Stimulated activated memory B cell treated with anti-CD40 and anti-IgM and Interleukin-4, amounts not matched to agents 10 μg/mL and 1 μg/mL and 100 μg/mL, for 72 hours (primary cell): ENCODE measurements at regions not wholly inside any gene's neighbourhood (a gene's known extent, or its start where the extent isn't known, plus 50 kb on each side); places are given as distances from the start of the nearest gene placed in this dataset.
"Not testable (repeated sequence)": the region's sequence is repeated elsewhere in the genome, so short reads cannot be mapped to it uniquely, and the experiment has no call there.

Source experiments
- ATAC-seq: fragments of 150-1000 bp; cut with Tn5 transposase; 2 replicates; pipeline ENCODE4 v1.10.0; 2021
- H3K27ac Mint-ChIP-seq: one replicate; pipeline ENCODE4 v1.8.0; 2022; ENCODE audit warnings: mild to moderate bottlenecking, mixed read lengths
- H3K27me3 Mint-ChIP-seq: one replicate; pipeline ENCODE4 v1.8.0; 2022; ENCODE audit warnings: mixed read lengths
- H3K36me3 Mint-ChIP-seq: one replicate; pipeline ENCODE4 v1.8.0; 2022; ENCODE audit warnings: mixed read lengths
- H3K4me1 Mint-ChIP-seq: one replicate; pipeline ENCODE4 v1.8.0; 2022; ENCODE audit warnings: mixed read lengths
- H3K4me3 Mint-ChIP-seq: one replicate; pipeline ENCODE4 v1.8.0; 2022; ENCODE audit warnings: mild to moderate bottlenecking, moderate library complexity, mixed read lengths
- H3K9me3 Mint-ChIP-seq: one replicate; pipeline ENCODE4 v1.8.0; 2022; ENCODE audit warnings: mixed read lengths

DNA sequence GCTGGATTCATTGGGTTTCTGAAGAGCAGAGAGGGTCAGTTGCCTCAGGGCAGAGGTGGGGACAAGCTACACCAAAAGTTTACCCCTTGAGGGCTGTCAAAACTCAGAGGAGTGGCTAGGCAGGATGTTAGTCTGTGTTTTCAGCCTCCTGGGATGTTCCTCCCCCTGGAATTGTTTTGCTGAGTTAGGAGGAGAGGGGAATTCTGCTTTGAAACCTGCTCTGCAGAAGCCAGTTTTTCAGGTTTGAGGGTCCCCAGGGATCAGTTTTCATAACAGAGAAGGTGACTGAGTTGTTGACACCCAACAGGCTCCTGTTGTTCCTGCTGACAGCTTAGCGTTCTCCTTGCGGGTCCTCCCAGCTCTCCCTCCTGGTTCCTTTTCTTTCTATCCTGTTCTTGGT lies 121.9 kb upstream of the TMTC4 start:
- ATAC-seq: no peak
- Mint-ChIP-seq H3K9me3 (peaks cover 17% of the 10 kb centered on the region), H3K36me3 (no peaks in the 10 kb centered on the region), H3K27ac (no peak overlapping the region), H3K27me3 (no peaks in the 10 kb centered on the region), H3K4me1 (no peaks in the 10 kb centered on the region), H3K4me3 (no peak overlapping the region)

GRCh38 chr13:100794575-100794974 lies 120.0 kb upstream of the TMTC4 start:
- H3K4me3 Mint-ChIP-seq: no peak overlapping the region
- no peaks in the 10 kb centered on the region for H3K27me3 Mint-ChIP-seq
- H3K27ac Mint-ChIP-seq: no peak overlapping the region
- no peak for ATAC-seq
- no peaks in the 10 kb centered on the region for H3K4me1 Mint-ChIP-seq
- H3K9me3 Mint-ChIP-seq: peaks cover 17% of the 10 kb centered on the region
- no peaks in the 10 kb centered on the region for H3K36me3 Mint-ChIP-seq

GRCh38 chr13:100790405-100790804 lies 115.8 kb upstream of the TMTC4 start:
- Mint-ChIP-seq H3K27ac (no peak overlapping the region), H3K4me1 (no peaks in the 10 kb centered on the region), H3K36me3 (no peaks in the 10 kb centered on the region), H3K27me3 (peaks cover 34% of the 10 kb centered on the region), H3K9me3 (peaks cover 9% of the 10 kb centered on the region), H3K4me3 (no peak overlapping the region)
- no peak for ATAC-seq

DNA sequence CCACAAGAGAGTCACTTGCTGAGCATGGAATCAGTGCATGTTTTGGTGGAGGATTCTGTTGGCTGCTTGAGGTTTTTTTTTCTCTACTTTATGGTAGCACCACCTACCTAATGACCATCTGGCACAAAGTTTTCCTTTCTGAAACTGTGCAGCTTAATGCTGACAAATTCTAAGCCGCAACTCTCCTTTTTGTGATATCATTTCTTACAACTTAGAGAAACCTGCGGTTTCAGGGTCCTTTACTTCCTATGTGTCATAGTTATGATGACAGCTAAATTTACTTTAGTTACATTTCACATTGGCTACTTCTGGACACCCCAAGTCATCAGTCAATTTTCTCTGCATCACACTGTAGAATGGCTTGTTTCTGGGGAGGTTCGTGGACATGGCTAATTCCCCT lies 115.4 kb upstream of the TMTC4 start:
- Mint-ChIP-seq H3K4me3 (no peak overlapping the region), H3K27me3 (peaks cover 36% of the 10 kb centered on the region), H3K27ac (no peak overlapping the region), H3K4me1 (no peaks in the 10 kb centered on the region), H3K9me3 (peaks cover 8% of the 10 kb centered on the region), H3K36me3 (no peaks in the 10 kb centered on the region)
- ATAC-seq: no peak

DNA sequence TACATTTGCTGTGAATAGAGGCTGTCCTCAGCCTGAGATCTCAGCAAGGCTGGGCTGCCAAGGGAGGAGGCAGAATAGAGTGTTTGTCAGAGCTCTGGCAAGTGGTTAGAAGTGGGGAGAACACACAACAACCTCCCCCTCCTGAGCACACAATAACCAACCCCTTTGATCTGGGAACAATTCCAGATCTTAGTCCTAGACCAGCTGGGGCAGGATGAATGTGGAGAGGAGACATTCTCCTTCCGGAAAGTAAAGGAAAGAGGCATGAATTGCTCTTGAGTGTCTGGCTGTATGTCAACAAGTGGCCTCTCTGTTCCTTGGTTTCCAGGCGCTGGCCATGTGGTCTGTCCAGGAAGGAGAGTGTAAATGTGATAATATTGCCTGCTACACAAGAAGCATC lies 114.9 kb upstream of the TMTC4 start:
- ATAC-seq: no peak
- Mint-ChIP-seq H3K36me3 (no peaks in the 10 kb centered on the region), H3K27me3 (peaks cover 36% of the 10 kb centered on the region), H3K27ac (no peak overlapping the region), H3K9me3 (peaks cover 8% of the 10 kb centered on the region), H3K4me3 (no peak overlapping the region), H3K4me1 (no peaks in the 10 kb centered on the region)

DNA sequence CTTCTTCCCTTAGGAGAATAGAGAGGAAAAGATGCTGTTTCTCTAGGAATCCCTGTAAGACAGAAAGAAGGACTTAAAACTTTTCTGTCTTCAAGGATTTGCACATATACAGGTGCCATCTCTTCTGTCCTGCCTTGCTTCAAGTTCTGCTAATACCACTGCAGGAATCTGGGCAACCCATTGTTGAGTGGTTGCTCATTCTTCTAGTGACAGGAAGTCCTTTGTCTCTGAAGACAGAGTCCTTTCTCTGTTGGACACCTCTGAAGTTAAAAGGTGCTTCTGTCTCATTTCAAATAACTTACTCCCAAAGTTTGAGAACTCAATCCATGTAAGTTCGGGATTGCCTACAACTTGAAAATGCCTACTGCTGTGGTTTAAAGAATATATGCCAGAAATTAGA lies 114.4 kb upstream of the TMTC4 start:
- Mint-ChIP-seq H3K27me3 (peaks cover 36% of the 10 kb centered on the region), H3K27ac (no peak overlapping the region), H3K9me3 (peaks cover 8% of the 10 kb centered on the region), H3K4me3 (no peak overlapping the region), H3K4me1 (no peaks in the 10 kb centered on the region), H3K36me3 (no peaks in the 10 kb centered on the region)
- no peak for ATAC-seq

GRCh38 chr13:100788540-100788939 lies 113.9 kb upstream of the TMTC4 start:
- Mint-ChIP-seq H3K27me3 (peaks cover 36% of the 10 kb centered on the region), H3K36me3 (no peaks in the 10 kb centered on the region), H3K4me3 (no peak overlapping the region), H3K9me3 (peaks cover 8% of the 10 kb centered on the region), H3K4me1 (no peaks in the 10 kb centered on the region), H3K27ac (no peak overlapping the region)
- no peak for ATAC-seq

GRCh38 chr13:100787899-100788298 lies 113.3 kb upstream of the TMTC4 start:
- Mint-ChIP-seq H3K27ac (no peak overlapping the region), H3K4me1 (no peaks in the 10 kb centered on the region), H3K27me3 (peaks cover 36% of the 10 kb centered on the region), H3K4me3 (no peak overlapping the region), H3K36me3 (no peaks in the 10 kb centered on the region), H3K9me3 (peaks cover 8% of the 10 kb centered on the region)
- no peak for ATAC-seq

DNA sequence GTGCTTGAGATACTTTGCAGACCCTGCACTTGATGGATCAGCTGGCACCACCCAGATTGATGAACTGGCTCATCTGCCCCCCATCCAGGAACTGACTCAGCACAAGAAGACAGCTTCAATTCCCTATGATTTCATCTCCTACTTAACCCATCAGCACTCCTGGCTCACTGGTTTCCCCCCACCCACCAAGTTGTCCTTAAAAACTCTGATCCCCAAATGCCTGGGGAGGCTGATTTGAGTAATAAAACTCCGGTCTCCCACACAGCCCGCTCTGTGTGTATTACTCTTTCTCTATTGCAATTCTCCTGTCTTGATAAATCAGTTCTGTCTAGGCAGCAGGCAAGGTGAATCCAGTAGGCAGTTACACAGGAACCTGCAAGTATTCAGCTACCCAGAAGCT lies 102.1 kb upstream of the TMTC4 start:
- peaks cover 15% of the 10 kb centered on the region for H3K4me1 Mint-ChIP-seq
- not testable (repeated sequence) for H3K36me3 Mint-ChIP-seq, H3K27me3 Mint-ChIP-seq, ATAC-seq, H3K9me3 Mint-ChIP-seq, H3K27ac Mint-ChIP-seq, H3K4me3 Mint-ChIP-seq

DNA sequence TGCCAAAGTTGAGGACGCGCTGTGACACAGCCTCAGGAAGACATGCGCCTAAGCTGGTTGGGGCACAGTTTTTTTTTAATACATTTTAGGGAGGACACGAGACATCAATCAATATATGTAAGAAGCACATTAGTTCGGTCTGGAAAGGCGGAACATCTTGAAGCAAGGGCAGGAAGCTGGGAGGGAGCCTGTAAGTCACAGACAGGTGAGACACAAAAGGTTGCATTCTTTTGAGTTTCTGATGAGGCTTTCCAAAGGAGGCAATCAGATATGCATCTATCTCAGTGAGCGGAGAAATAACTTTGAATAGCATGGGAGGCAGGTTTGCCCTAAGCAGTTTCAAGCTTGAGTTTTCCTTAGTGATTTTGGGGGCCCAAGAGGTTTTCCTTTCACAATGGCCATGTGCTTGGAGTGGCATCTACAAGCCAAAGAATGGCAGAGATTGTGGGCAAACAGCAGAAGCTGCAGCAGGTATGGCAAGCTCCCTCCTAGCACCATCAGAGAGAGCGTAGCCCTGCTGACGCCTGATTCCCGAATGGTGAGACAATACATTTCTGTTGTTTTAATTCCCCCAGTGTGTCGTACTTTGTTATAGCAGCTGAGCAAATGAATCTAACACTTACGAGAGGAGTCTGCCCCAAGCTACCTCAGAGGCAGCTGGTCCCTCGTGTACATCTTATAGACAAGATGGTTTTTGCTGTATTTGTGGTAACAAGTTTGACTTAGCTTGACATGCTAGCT lies 99.5 kb upstream of the TMTC4 start:
- Mint-ChIP-seq H3K27ac (no peak overlapping the region), H3K9me3 (peaks cover 8% of the 10 kb centered on the region), H3K27me3 (no peaks in the 10 kb centered on the region), H3K4me1 (peaks cover 15% of the 10 kb centered on the region), H3K36me3 (no peaks in the 10 kb centered on the region), H3K4me3 (no peak overlapping the region)
- ATAC-seq: no peak

GRCh38 chr13:100773429-100773828 lies 98.8 kb upstream of the TMTC4 start:
- peaks cover 15% of the 10 kb centered on the region for H3K4me1 Mint-ChIP-seq
- H3K4me3 Mint-ChIP-seq: no peak overlapping the region
- H3K9me3 Mint-ChIP-seq: peaks cover 8% of the 10 kb centered on the region
- H3K27me3 Mint-ChIP-seq: no peaks in the 10 kb centered on the region
- no peak for ATAC-seq
- H3K36me3 Mint-ChIP-seq: no peaks in the 10 kb centered on the region
- no peak overlapping the region for H3K27ac Mint-ChIP-seq

DNA sequence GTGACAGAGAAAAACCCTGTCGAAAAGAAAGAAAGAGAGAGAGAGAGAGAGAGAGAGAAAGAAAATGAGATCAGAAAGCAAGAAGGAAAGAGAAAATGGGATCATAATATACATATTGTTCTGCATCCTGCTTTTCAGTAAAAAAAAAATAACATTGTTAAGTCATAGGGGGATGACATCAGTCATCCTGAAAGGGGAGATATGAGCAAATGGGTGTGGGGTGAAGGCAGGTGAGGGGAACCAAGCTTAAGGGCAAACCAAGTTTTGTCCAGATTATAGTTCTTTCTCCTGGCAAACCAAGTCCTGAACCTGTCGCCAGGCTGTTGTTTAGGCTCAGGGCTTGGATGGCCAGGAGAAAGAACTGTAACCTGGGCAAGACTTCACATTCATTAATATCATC lies 92.6 kb upstream of the TMTC4 start:
- no peak overlapping the region for H3K4me3 Mint-ChIP-seq
- H3K36me3 Mint-ChIP-seq: no peaks in the 10 kb centered on the region
- H3K4me1 Mint-ChIP-seq: no peaks in the 10 kb centered on the region
- peaks cover 15% of the 10 kb centered on the region for H3K9me3 Mint-ChIP-seq
- H3K27ac Mint-ChIP-seq: no peak overlapping the region
- no peak for ATAC-seq
- peaks cover 8% of the 10 kb centered on the region for H3K27me3 Mint-ChIP-seq

DNA sequence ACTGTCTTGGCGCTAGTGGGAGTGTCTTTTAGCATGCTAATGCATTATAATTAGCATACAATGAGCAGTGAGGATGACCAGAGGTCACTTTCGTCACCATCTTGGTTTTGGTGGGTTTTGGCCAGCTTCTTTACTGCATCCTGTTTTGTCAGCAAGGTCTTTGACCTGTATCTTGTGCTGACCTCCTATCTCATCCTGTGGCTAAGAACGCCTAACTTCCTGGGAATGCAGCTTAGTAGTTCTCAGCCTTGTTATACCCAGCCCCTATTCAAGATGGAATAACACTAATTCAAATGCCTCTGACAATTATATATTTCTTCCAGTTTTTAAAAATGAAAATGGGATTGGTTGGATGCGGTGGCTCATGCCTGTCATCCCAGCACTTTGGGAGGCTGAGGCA lies 92.0 kb upstream of the TMTC4 start:
- H3K27ac Mint-ChIP-seq, H3K36me3 Mint-ChIP-seq, H3K4me3 Mint-ChIP-seq, ATAC-seq, H3K4me1 Mint-ChIP-seq, H3K27me3 Mint-ChIP-seq: not testable (repeated sequence)
- peaks cover 15% of the 10 kb centered on the region for H3K9me3 Mint-ChIP-seq

- Mint-ChIP-seq H3K36me3 (no peaks in the 10 kb centered on the region), H3K27me3 (peaks cover 8% of the 10 kb centered on the region), H3K4me1 (no peaks in the 10 kb centered on the region), H3K27ac (no peak overlapping the region), H3K9me3 (peaks cover 11% of the 10 kb centered on the region), H3K4me3 (no peak overlapping the region)
- no peak for ATAC-seq
These were observed 90.3 kb upstream of the TMTC4 start for GRCh38 chr13:100764937-100765336.

- H3K9me3 Mint-ChIP-seq, H3K27ac Mint-ChIP-seq, ATAC-seq, H3K4me1 Mint-ChIP-seq, H3K4me3 Mint-ChIP-seq, H3K27me3 Mint-ChIP-seq, H3K36me3 Mint-ChIP-seq: not testable (repeated sequence)
These were observed 87.5 kb upstream of the TMTC4 start for GRCh38 chr13:100762126-100762525.

- Mint-ChIP-seq H3K27ac (no peak overlapping the region), H3K4me1 (no peaks in the 10 kb centered on the region), H3K4me3 (no peak overlapping the region), H3K27me3 (peaks cover 10% of the 10 kb centered on the region), H3K9me3 (no peaks in the 10 kb centered on the region), H3K36me3 (no peaks in the 10 kb centered on the region)
- ATAC-seq: no peak
These were observed 81.3 kb upstream of the TMTC4 start for GRCh38 chr13:100755891-100756290.

- H3K27ac Mint-ChIP-seq: no peak overlapping the region
- no peaks in the 10 kb centered on the region for H3K4me1 Mint-ChIP-seq
- no peaks in the 10 kb centered on the region for H3K36me3 Mint-ChIP-seq
- H3K27me3 Mint-ChIP-seq: peaks cover 10% of the 10 kb centered on the region
- ATAC-seq: no peak
- H3K9me3 Mint-ChIP-seq: no peaks in the 10 kb centered on the region
- H3K4me3 Mint-ChIP-seq: no peak overlapping the region
These were observed 79.9 kb upstream of the TMTC4 start for GRCh38 chr13:100754459-100754858.
